HG02763 (cell line): ENCODE measurements at regions not wholly inside any gene's neighbourhood (a gene's known extent, or its start where the extent isn't known, plus 50 kb on each side); places are given as distances from the start of the nearest gene placed in this dataset.
"Not testable (repeated sequence)": the region's sequence is repeated elsewhere in the genome, so short reads cannot be mapped to it uniquely, and the experiment has no call there.

Experiments used
- ATAC-seq: cut with Tn5 transposase; IDR thresholded peaks from one replicate; pipeline ENCODE4 v1.9.1; 2021; ENCODE audit warnings: mild to moderate bottlenecking, moderate library complexity; ENCODE audit not compliant: unreplicated experiment

GRCh38 chr5:125481506-125482465 lies 735.3 kb upstream of the ZNF608 start:
- ATAC-seq: no peak

- ATAC-seq: no peak
Measured at GRCh38 chr5:125483609-125484008, 737.2 kb upstream of the ZNF608 start.

- no peak for ATAC-seq
Measured at GRCh38 chr5:125484272-125484741, 737.9 kb upstream of the ZNF608 start.

DNA sequence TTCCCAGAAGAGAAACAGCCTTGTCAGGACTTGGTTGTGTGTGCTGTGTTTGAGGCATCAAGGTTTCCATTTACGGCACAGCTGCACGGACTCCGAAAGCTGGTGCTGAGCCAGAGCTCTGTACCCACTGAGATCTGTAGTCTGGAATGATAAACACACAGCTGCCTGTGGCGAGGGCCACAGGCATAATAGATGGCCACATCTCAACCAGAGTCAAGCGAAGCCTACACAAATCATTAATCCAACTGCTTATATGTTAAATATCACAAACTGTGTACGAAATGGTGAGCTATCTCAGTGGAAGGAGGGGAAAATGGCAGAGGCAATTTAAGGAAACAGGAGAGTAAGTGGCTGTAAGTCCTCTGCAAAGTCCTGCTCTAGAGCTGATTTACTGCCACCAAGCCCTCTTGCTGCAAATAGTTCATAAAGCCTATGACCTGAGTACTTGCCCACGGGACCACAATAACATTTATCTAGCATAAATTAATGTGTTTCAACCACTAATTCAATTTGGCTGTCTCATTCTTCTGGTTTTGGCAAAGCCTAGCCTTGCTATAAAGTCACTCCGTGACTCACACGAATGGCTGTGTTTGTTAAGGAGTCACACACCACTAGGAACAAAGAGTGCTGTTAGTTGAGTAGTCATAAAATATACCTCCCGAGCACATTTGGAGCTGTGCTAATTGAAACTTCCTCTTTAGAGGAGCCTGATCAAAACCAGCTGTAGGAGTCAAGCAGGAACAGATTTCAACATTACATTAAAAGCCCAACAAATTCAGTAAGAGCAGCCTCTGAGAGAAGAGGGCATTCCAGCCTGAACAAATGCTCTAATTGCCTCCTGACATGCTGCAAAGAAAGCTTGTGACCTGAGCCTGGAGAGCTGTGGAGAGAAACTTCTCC lies 738.6 kb upstream of the ZNF608 start:
- ATAC-seq: no peak

- no peak for ATAC-seq
Measured at GRCh38 chr5:125485771-125486170, 739.3 kb upstream of the ZNF608 start.

GRCh38 chr5:125486634-125487033 lies 740.2 kb upstream of the ZNF608 start:
- no peak for ATAC-seq

DNA sequence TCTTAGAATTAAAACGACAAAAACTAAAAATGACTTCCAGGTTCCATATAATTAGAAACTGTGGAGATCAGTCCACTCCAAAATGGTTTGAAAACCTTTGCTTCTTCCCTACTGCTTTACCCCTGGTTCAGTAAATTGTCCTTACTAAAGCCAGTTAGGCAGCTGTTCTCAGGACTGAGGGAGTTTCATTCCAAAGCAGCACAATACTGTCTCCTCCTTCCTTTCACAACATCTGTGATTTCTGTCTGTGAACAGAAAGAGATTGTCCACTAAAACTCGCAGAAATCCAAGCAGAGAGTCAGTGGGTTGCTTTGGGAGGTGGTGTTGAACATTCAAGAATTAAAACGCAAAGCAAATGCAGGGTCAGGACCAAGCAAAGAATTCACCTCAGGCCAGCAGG lies 740.8 kb upstream of the ZNF608 start:
- no peak for ATAC-seq

DNA sequence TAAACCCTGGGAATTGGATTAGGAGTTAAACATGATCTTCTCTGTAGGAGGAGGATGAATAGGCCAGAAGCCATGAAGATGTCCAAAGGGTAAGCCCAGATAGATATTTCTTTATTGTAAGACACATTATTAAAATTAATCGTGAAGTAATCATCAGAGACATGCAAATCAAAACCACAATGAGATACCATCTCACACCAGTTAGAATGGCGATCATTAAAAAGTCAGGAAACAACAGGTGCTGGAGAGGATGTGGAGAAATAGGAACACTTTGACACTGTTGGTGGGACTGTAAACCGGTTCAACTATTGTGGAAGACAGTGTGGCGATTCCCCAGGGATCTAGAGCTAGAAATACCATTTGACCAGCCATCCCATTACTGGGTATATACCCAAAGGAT lies 741.2 kb upstream of the ZNF608 start:
- ATAC-seq: not testable (repeated sequence)

GRCh38 chr5:125489146-125489545 lies 742.7 kb upstream of the ZNF608 start:
- no peak for ATAC-seq

DNA sequence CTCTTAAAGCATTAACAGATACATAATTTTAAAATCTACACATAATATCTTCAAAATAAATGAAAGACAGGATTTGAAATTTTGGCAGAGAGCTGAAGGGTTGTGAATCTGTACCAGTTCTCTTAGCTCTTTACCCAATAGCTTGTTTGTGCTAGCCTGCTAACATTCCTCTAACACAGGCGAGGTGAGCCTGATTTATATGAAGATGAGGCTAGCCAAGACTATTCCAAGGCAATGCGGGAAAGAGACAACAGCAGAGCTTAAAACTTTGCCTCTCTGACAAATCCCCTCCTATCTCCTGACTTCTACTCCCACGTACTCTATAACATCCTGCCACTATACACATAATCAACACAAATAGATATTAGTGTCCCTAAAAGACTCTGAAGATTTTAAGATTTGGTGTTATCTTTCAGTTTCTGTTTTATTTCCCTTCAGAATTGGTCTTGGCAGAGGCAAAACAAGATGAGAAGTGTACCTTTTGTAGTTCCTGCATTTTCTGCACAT lies 745.6 kb upstream of the ZNF608 start:
- no peak for ATAC-seq

DNA sequence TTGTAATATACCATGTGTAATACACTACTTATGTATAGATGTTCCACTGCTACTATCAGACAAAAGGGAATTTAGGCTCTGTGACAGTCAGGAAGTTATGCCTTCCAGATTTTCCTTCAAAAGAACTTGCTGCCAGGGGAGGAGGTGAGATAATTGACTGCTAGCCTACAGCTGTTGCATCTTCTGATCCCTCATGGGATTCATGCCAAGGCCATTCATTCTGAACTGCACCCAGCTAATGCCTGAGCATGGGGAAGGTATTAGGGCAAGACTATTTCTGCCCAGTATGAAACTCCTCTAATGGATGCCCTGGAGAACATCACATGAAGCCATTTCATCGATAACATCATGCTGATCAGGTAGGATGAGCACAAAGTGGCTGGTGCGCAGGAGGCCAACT lies 746.5 kb upstream of the ZNF608 start:
- ATAC-seq: no peak

- ATAC-seq: no peak
Measured at GRCh38 chr5:125496393-125496792, 750.0 kb upstream of the ZNF608 start.

- ATAC-seq: no peak
Measured at GRCh38 chr5:125497651-125498050, 751.2 kb upstream of the ZNF608 start.

DNA sequence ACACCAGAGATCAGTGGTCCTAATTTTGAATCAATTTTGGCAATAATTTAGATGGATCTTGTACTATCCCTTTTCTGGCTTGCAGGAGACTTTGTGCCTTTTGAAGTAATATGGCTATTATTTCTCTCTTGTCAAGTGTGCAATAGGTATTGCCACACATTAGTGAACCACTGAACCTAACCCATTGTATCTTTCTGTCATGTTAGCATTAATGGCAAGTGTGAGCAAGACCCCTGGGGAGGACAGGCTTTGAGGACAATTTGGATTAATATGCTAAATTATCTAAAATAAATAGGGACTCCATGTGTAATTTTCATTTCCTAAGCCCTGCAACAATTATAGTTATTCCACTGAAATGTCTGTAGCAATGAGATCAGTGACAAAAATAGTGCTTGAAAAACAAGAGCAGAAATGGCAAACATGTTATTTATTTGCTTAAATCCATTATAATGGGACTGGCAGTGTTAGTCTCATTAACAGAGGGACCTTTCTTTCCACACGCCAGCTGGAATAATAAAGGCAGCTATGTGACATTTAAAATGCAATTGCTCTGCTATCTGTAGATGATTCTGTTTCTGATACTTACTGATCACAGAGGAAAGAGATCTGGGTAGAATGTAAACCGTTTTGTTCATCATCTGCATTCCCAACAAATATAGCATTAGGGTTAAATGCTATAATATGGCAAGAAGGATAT lies 753.3 kb upstream of the ZNF608 start:
- no peak for ATAC-seq

DNA sequence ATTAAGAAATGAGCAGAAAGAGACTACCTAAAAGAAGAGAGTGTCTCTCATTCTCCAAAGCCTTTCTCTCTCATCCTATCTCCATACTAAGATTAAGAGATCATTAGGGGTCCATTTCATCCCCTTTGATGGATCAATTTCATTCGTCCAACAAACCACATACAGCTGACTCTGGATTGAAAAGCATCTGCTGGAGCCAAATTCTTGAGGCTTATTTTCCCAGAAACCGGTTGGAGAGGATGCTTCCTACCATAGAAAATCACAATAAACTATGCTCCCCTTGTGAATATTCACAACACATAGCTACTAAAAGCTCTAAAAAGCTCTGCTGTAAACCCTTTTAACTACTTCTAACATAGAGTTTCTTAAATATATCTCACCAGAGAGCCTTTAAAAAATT lies 755.0 kb upstream of the ZNF608 start:
- ATAC-seq: no peak

DNA sequence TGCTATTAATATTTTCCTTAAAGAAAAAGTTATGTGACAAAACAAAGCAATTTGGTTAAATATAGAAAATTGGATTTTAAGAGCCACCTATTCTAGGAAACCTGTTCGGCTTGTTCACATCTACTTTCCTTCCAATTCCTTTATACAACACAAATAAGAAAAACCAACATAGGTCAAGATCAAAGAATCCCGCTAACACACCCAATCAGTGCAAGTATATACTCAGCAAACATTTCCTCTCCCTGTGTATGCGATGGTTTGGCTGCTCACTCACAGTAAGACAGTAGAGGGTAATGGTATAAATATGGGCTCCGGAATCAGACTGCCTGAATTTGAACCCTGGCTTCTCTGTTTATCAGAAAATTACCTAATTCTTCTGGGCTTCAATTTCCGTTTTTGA lies 757.5 kb upstream of the ZNF608 start:
- ATAC-seq: no peak

GRCh38 chr5:125505115-125505514 lies 758.7 kb upstream of the ZNF608 start:
- no peak for ATAC-seq

GRCh38 chr5:125506124-125506523 lies 759.7 kb upstream of the ZNF608 start:
- no peak for ATAC-seq

GRCh38 chr5:125508225-125508624 lies 761.8 kb upstream of the ZNF608 start:
- no peak for ATAC-seq

- no peak for ATAC-seq
Measured at GRCh38 chr5:125510651-125511050, 764.2 kb upstream of the ZNF608 start.
